H1 (cell line): ENCODE measurements at regions not wholly inside any gene's neighbourhood (a gene's known extent, or its start where the extent isn't known, plus 50 kb on each side); places are given as distances from the start of the nearest gene placed in this dataset.

Source experiments
- CTCF ChIA-PET: fragments of 300-600 bp; sonication (Branson Sonifier 250); formaldehyde crosslinking; loops from one replicate; lab custom pipeline; 2021; ENCODE audit not compliant: partially characterized antibody; lab: Charles Lee
- POLR2A ChIA-PET: fragments of 300-600 bp; sonication (Branson Sonifier 250); formaldehyde crosslinking; loops from one replicate; lab custom pipeline; 2021; ENCODE audit warnings: inconsistent platforms; ENCODE audit not compliant: partially characterized antibody; lab: Charles Lee
- DNase-seq, 2 experiments: peaks; one replicate each; pipeline versions ENCODE4 v3.0.0 to v3.0.0-alpha.2; 2010 to 2022; ENCODE audit warnings: low spot score in 2 of 2, low read depth in 1 of 2, mixed read lengths in 1 of 2
- FAIRE-seq: peaks from 2 replicates; lab custom pipeline; 2011; peaks lifted over from hg19 to GRCh38; lab: Jason Lieb, UNC
- H2AFZ ChIP-seq: 2 replicates; pipeline ENCODE4 v1.8.1; 2012; ENCODE audit warnings: low read length, inconsistent platforms
- H2AK5ac ChIP-seq: 2 replicates; pipeline ENCODE4 v1.6.1; 2013; ENCODE audit warnings: low read depth, low read length
- H2BK120ac ChIP-seq: replicated peaks from 2 replicates; pipeline ENCODE3; 2013; ENCODE audit warnings: low read depth, low read length, inconsistent platforms
- H2BK12ac ChIP-seq: 2 replicates; pipeline ENCODE4 v1.6.1; 2013; ENCODE audit warnings: low read depth, low read length
- H2BK15ac ChIP-seq: 2 replicates; pipeline ENCODE4 v1.6.1; 2013; ENCODE audit warnings: low read length
- H2BK20ac ChIP-seq: 2 replicates; pipeline ENCODE4 v1.6.1; 2013; ENCODE audit warnings: low read length
- H2BK5ac ChIP-seq: 2 replicates; pipeline ENCODE4 v1.6.1; 2013; ENCODE audit warnings: low read depth, low read length
- H3K14ac ChIP-seq: 2 replicates; pipeline ENCODE4 v1.6.1; 2013; ENCODE audit warnings: inconsistent platforms; ENCODE audit not compliant: insufficient read length
- H3K18ac ChIP-seq: 2 replicates; pipeline ENCODE4 v1.6.1; 2013; ENCODE audit warnings: low read length; ENCODE audit errors: extremely low read depth
- H3K23ac ChIP-seq: 2 replicates; pipeline ENCODE4 v1.6.1; 2013; ENCODE audit warnings: inconsistent platforms; ENCODE audit not compliant: insufficient read length
- H3K23me2 ChIP-seq: 2 replicates; pipeline ENCODE4 v1.6.1; 2013; ENCODE audit warnings: low read depth, low read length
- H3K27ac ChIP-seq: 2 replicates; pipeline ENCODE4 v1.6.1; 2011; ENCODE audit warnings: low read depth, low read length, inconsistent platforms
- H3K27me3 ChIP-seq, 4 experiments: replicated peaks in 1 of 4; 1 replicate in 1 of 4; 2 replicates in 3 of 4; pipeline versions ENCODE4 v1.6.1 to v1.8.1; 2011 to 2013; ENCODE audit warnings: low read length in 3 of 4, mild to moderate bottlenecking in 3 of 4, inconsistent platforms in 2 of 4, mixed read lengths in 2 of 4, moderate library complexity in 1 of 4; ENCODE audit not compliant: control insufficient read depth in 3 of 4, insufficient read depth in 3 of 4; ENCODE audit errors: extremely low read depth in 1 of 4
- H3K36me3 ChIP-seq, 4 experiments: 2 replicates each; pipeline versions ENCODE4 v1.6.1 to v1.8.1; 2011 to 2013; ENCODE audit warnings: mild to moderate bottlenecking in 4 of 4, low read length in 3 of 4, moderate library complexity in 2 of 4, control low read depth in 1 of 4, inconsistent platforms in 1 of 4; ENCODE audit not compliant: insufficient read depth in 4 of 4, control insufficient read depth in 2 of 4
- H3K4ac ChIP-seq: replicated peaks from 2 replicates; pipeline ENCODE3; 2013; ENCODE audit warnings: low read length, low read depth, mixed read lengths, inconsistent platforms; ENCODE audit not compliant: insufficient read length
- H3K4me1 ChIP-seq, 4 experiments: replicated peaks in 1 of 4; 1 replicate in 1 of 4; 2 replicates in 3 of 4; pipeline versions ENCODE4 v1.6.1 to v1.8.1; 2011 to 2013; ENCODE audit warnings: low read length in 3 of 4, inconsistent platforms in 2 of 4, mixed read lengths in 1 of 4; ENCODE audit not compliant: insufficient read depth in 4 of 4, control insufficient read depth in 3 of 4
- H3K4me2 ChIP-seq, 2 experiments: 2 replicates each; pipeline versions ENCODE4 v1.6.1 to v1.8.1; 2011 to 2013; ENCODE audit warnings: low read depth in 2 of 2, low read length in 2 of 2, control low read depth in 1 of 2, inconsistent platforms in 1 of 2, mild to moderate bottlenecking in 1 of 2; ENCODE audit not compliant: insufficient read depth in 1 of 2
- H3K4me3 ChIP-seq, 4 experiments: fragments of 200-600, 300-600 bp in 1 of 4; sonication (generic), shearing (Covaris generic), sonication (Bioruptor Twin) in 1 of 4; 2 replicates each; pipeline versions ENCODE4 v1.5.1 to v1.8.1; 2011 to 2016; ENCODE audit warnings: low read length in 4 of 4, low read depth in 3 of 4, control low read depth in 2 of 4, inconsistent platforms in 2 of 4, mild to moderate bottlenecking in 2 of 4, mixed read lengths in 1 of 4, moderate library complexity in 1 of 4; ENCODE audit not compliant: insufficient read depth in 2 of 4; ENCODE audit errors: extremely low read depth in 1 of 4
- H3K56ac ChIP-seq: replicated peaks from 2 replicates; pipeline ENCODE3; 2013; ENCODE audit warnings: low read depth, mild to moderate bottlenecking, mixed read lengths, low read length, inconsistent platforms; ENCODE audit not compliant: insufficient read length
- H3K79me1 ChIP-seq: 2 replicates; pipeline ENCODE4 v1.6.1; 2013; ENCODE audit warnings: low read depth, low read length, control low read depth
- H3K79me2 ChIP-seq, 2 experiments: 2 replicates each; pipeline versions ENCODE4 v1.6.1 to v1.8.1; 2012 to 2013; ENCODE audit warnings: low read length in 2 of 2, mild to moderate bottlenecking in 2 of 2, inconsistent platforms in 1 of 2; ENCODE audit not compliant: insufficient read depth in 2 of 2, control insufficient read depth in 1 of 2
- H3K9ac ChIP-seq, 4 experiments: replicated peaks in 1 of 4; 1 replicate in 1 of 4; 2 replicates in 3 of 4; pipeline versions ENCODE4 v1.6.1 to v1.8.1; 2011 to 2013; ENCODE audit warnings: low read depth in 3 of 4, low read length in 3 of 4, control low read depth in 2 of 4, mild to moderate bottlenecking in 2 of 4, moderate library complexity in 2 of 4, inconsistent platforms in 1 of 4; ENCODE audit errors: extremely low read depth in 1 of 4
- H3K9me3 ChIP-seq, 2 experiments: 2 replicates each; pipeline versions ENCODE4 v1.6.1 to v1.8.1; 2012 to 2013; ENCODE audit warnings: mild to moderate bottlenecking in 2 of 2, moderate library complexity in 2 of 2, control low read depth in 1 of 2, inconsistent platforms in 1 of 2, low read depth in 1 of 2, low read length in 1 of 2, mixed read lengths in 1 of 2; ENCODE audit not compliant: insufficient read depth in 2 of 2
- H4K20me1 ChIP-seq, 2 experiments: replicated peaks in 1 of 2; 2 replicates each; pipeline versions ENCODE3 to v1.8.1; 2011 to 2013; ENCODE audit warnings: inconsistent platforms in 2 of 2, low read length in 2 of 2, mild to moderate bottlenecking in 1 of 2; ENCODE audit not compliant: insufficient read depth in 2 of 2, control insufficient read depth in 1 of 2
- H4K5ac ChIP-seq: 2 replicates; pipeline ENCODE4 v1.6.1; 2013; ENCODE audit warnings: low read length, low read depth, mixed read lengths, inconsistent platforms; ENCODE audit not compliant: insufficient read length
- H4K8ac ChIP-seq: 2 replicates; pipeline ENCODE4 v1.8.0; 2013; ENCODE audit warnings: mild to moderate bottlenecking, moderate library complexity, low read length, inconsistent platforms; ENCODE audit not compliant: insufficient read depth; ENCODE audit errors: extremely low read depth
- H4K91ac ChIP-seq: replicated peaks from 2 replicates; pipeline ENCODE3; 2013; ENCODE audit warnings: low read length, mixed read lengths, inconsistent platforms; ENCODE audit not compliant: insufficient read length
- CTCF ChIP-seq, 3 experiments: IDR thresholded peaks; 1 replicate in 2 of 3; 2 replicates in 1 of 3; pipeline versions ENCODE4 v1.5.1 to v1.6.1; 2011; ENCODE audit warnings: low read length in 3 of 3, mild to moderate bottlenecking in 3 of 3, inconsistent platforms in 2 of 3, low read depth in 1 of 3, moderate library complexity in 1 of 3; ENCODE audit not compliant: insufficient read depth in 1 of 3; ENCODE audit errors: control extremely low read depth in 1 of 3
- EGR1 ChIP-seq: IDR thresholded peaks from 2 replicates; pipeline ENCODE4 v1.6.1; 2011; ENCODE audit warnings: low read depth, low read length, borderline replicate concordance
- MAX ChIP-seq: IDR thresholded peaks from 2 replicates; pipeline ENCODE4 v1.6.1; 2012; ENCODE audit warnings: inconsistent platforms
- RBBP5 ChIP-seq: IDR thresholded peaks from 2 replicates; pipeline ENCODE4 v1.7.1; 2012; ENCODE audit warnings: low read depth, mild to moderate bottlenecking, inconsistent platforms, low read length, moderate library complexity, borderline replicate concordance
- SUZ12 ChIP-seq: fragments of 200-600 bp; sonication (generic); IDR thresholded peaks from 2 replicates; pipeline ENCODE4 v1.6.1; 2012; ENCODE audit warnings: mild to moderate bottlenecking, inconsistent platforms, low read length, moderate library complexity, mixed read lengths
- WGBS, 2 experiments: shearing (Covaris generic) in 1 of 2; methylation state at CpG; one replicate each; pipeline versions ENCODE4 v1.1.6 to v1.1.7; 2013 to 2015; ENCODE audit warnings: low lambda C conversion rate in 2 of 2, mixed read lengths in 2 of 2, inconsistent platforms in 1 of 2, low coverage in 1 of 2, missing lambda C conversion rate in 1 of 2; ENCODE audit not compliant: insufficient replicate concordance in 2 of 2, insufficient coverage in 1 of 2, insufficient read length in 1 of 2; ENCODE audit errors: extremely low coverage in 1 of 2, missing lambda C conversion rate in 1 of 2; 5-methylcytosine and 5-hydroxymethylcytosine counted together

GRCh38 chr2:212926940-212927339, 224.5 kb downstream of the IKZF2 start:
- FAIRE-seq: no peak
- 95% methylated on average over 4 of the region's 4 CpGs; no CpG with 5 or more reads in 1 of the 2 experiments for WGBS, 2 experiments

More at GRCh38 chr2:212926940-212927339, 224.5 kb downstream of the IKZF2 start:
- Histone ChIP-seq H3K4me3 (no peak overlapping the region), H4K5ac (no peak overlapping the region), H3K27me3 (no peaks in the 10 kb centered on the region), H3K18ac (no peak overlapping the region), H3K9me3 (no peaks in the 10 kb centered on the region), H3K23ac (no peak overlapping the region), H2AFZ (peak overlapping the region; percentile 28; the same call in 1 of the 2 replicates), H3K4me1 (no peaks in the 10 kb centered on the region; a peak in 1 of 7 replicates), H3K4ac (no peak overlapping the region), H2BK12ac (no peak overlapping the region), H3K79me2 (no peaks in the 10 kb centered on the region), H2BK5ac (no peak overlapping the region), H2AK5ac (no peak overlapping the region), H3K9ac (no peak overlapping the region), H3K23me2 (no peaks in the 10 kb centered on the region), H3K14ac (no peak overlapping the region), H3K4me2 (no peak overlapping the region), H3K27ac (no peak overlapping the region), H4K8ac (no peak overlapping the region), H3K79me1 (no peaks in the 10 kb centered on the region), H3K56ac (no peak overlapping the region), H3K36me3 (no peaks in the 10 kb centered on the region), H2BK20ac (no peak overlapping the region), H2BK120ac (no peak overlapping the region), H2BK15ac (no peak overlapping the region), H4K20me1 (no peaks in the 10 kb centered on the region), H4K91ac (no peak overlapping the region)
- ChIA-PET POLR2A (no interaction called here), CTCF (interaction anchor here (1.0 to 1.6 kb wide), 2 partner anchors 13 to 15 kb away, joined by 3 to 4 read pairs; no protein-coding TSS in a partner anchor)
- TF ChIP-seq SUZ12 (no peak), RBBP5 (no peak), MAX (no peak), EGR1 (no peak), CTCF (IDR thresholded peaks at IDR 0.05; ENCODE audit: control extremely low read depth in 1 of 3, insufficient read depth in 1 of 3, low read depth in 1 of 3, low read length in 3 of 3) (no peak)
- DNase-seq: no peak
